Activated T-cell treated with anti-CD3 and anti-CD28 coated beads for 4 hours (primary cell): ENCODE measurements at regions not wholly inside any gene's neighbourhood (a gene's known extent, or its start where the extent isn't known, plus 50 kb on each side); places are given as distances from the start of the nearest gene placed in this dataset.
"Not testable (repeated sequence)": the region's sequence is repeated elsewhere in the genome, so short reads cannot be mapped to it uniquely, and the experiment has no call there.

Source experiments
- DNase-seq: peaks from one replicate; pipeline ENCODE4 v3.0.0-alpha.2; 2020

DNA sequence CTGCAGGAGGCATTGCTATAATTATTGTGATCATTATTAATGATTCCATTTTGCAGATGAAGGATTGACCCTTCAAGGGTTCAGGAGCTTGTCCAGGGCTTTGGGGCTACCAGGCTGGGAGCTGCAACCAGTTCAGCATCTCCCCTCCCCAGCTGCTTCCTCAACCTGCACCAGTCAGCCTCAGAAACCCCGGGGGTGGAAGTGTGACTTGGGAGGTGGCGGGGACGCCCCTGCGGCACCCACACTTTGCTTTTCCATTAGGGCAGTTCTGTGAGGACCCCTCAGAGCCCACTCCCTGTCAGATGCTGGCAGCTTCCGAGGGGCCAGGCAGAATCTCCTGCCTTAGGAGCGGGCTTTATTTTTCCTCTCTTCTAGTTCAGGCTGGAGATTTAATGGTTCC, 85.6 kb downstream of the OLFM1 start:
- no peak for DNase-seq

DNA sequence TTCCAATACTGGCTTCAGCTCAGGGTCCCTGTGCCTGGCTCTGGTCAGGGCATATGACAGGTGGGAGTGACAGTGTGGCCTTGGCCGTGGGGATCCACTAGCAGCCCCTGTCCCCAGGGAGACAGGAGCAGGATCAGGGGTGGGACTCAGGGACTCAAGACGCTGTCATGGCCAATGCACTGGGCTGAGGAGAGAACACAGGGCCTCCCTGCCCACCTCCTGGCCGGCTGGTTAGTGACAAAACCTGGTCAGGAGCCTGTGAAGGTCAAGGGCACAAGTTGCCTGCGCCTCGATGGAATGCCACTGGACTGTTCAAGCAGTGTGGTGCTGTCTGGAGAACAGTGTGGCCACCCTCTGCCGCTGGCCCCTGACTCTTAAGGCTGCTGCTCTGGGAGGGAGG, 86.8 kb downstream of the OLFM1 start:
- no peak for DNase-seq

DNA sequence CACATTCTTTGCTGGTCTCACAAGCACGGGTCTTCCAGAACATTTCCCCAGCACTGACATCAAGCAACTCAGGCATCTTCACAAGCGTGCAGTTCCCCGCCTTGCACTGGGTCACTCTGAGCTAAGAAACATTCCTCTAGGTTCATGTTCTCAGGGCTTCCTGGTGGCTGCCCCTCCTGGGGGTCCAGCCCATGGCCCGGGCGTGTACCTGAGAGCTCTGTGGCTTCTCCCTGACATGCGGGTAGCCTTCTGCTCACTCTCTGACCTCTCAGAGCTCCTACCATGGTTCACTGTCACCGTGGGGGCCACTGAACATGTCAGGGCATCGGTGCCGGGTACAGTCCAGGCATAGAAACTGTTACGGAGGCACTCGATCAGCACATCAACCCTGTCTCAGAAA, 87.5 kb downstream of the OLFM1 start:
- DNase-seq: no peak

DNA sequence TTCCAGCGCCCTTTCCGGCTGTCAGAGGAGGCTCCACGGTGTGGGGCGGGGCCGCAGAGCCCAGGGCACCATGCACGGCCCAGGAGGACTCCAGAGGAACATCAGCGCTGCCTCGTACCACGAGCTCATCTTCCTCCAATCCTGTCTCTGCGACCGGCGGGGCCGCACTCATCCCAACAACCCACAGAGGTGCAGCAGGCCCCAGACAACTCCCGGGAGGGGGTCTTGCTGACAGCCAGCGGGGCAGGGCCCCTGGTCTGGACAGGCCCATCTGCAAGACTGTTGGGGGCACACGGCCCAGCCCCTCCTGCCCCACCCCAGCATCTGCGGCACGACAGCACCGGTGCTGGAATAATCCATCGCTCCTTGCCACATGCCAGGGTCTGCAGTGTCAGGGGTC, 88.8 kb downstream of the OLFM1 start:
- DNase-seq: no peak

DNA sequence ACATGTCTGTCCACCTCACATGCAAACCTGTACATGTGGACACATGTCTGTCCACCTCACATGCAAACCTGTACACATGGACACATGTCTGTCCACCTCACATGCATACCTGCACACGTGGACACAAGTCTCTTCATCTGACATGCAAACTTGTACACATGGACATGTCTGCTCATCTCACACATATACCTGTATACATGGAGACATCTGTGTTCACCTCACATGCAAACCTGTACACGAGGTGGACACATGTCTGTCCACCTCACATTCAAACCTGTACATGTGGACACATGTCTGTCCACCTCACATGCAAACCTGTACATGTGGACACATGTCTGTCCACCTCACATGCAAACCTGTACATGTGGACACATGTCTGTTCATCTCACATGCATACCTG, 90.1 kb downstream of the OLFM1 start:
- not testable (repeated sequence) for DNase-seq

DNA sequence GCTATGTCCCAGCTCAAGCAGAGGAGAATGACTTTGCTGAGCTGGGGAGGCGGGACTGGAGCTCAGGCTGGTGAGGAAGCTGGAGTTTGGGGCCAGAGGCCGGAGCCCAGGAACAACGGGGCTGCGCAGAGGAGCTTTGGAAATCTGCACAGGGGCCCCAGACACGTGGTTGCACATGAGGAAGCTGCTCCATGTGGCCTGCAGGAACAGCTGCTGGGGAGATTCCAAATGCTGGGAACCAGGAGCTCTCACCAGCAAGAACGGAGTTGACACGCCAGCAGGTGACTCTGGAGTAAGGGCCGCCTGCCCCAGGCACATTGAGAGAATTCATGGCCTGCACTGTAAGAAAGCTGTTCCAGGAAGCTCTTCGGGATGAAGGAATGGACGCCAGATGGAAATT, 91.0 kb downstream of the OLFM1 start:
- no peak for DNase-seq

DNA sequence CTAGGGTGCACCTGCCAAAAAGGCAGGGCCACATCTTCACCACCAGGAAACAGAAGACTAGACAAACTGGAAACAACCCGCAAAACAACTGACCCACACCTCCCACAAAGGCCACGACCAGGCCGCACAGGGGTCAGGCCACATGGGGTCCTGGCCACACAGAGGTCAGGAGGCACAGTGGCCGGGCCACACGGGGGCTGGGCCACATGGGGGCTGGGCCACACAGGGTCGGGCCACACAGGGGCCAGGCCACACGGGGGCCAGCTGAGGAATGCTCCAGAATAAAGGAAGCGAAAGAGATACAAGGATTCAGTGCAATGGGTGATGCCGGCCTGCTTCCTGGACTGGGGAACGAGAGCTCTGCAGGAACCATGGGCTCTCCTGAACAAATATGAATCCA, 91.6 kb downstream of the OLFM1 start:
- no peak for DNase-seq

DNA sequence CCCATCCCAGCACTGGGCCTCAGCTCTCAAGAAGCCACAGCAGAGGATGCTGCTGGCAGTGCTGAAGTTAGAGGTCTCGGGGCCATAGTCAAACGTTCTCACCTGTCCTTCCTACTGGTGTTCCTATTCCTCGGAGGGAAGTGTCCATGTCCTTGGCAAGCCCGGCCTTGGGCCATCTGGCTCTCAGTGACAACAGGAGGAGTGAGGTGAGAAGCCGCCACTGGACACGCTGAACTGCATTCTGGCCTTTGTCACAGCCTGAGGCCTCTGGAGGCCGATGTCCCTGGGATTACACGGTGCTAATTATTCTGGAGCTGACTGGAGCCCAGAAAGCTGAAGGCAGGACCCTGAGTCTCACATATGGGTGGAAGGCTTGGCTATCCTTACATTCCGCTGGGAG, 92.5 kb downstream of the OLFM1 start:
- no peak for DNase-seq

DNA sequence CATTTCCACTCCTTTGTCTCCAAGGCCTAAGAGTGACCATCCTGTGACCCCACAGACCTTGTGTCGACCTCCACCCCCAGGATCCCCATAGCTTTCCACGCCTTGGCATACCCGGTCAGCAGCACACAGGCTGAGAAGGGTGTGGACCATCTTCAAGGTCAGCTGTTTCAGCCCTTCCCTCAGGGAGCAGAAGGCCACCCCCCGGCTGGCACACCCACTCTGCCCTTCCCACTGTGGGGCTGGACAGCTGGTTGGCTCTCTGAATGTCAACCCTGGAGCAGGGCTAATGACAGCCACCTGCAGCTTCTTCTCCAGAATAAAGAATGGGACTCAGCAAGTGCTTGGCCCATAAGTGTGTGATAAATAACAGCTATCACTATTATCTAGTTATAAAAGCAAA, 93.1 kb downstream of the OLFM1 start:
- DNase-seq: no peak

DNA sequence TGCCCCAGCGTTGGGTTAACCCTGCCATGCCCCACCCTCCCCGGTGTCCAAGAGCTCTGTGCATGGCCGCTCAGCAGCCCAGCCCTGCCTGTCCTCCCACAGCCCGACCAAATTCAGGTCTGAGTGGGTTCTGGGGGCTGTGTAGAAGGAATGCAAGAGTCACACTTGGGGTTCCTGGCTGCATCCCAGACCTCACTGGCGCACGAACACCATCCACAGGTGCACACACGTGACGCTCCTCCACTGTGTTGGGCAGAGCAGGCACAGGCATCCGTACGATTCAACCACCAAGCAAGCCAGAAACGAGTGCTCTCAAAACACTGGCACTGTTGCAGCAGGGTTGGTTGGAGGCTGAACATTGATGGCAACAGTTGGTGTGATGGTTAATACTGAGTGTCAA, 93.9 kb downstream of the OLFM1 start:
- no peak for DNase-seq

DNA sequence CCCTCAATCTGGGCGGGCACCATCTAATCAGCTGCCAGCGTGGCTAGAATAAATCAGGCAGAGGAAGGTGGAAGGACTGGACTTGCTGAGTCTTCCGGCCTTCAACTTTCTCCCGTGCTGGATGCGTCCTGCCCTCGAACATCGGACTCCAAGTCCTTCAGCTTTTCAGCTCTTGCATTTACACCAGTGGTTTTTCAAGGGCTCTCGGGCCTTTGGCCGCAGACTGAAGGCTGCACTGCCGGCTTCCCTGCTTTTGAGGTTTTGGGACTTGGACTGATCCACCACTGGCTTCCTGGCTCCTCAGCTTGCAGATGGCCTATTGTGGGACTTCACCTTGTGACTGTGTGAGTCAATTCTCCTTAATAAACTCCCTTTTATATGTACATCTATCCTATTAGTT, 94.4 kb downstream of the OLFM1 start:
- DNase-seq: not testable (repeated sequence)

DNA sequence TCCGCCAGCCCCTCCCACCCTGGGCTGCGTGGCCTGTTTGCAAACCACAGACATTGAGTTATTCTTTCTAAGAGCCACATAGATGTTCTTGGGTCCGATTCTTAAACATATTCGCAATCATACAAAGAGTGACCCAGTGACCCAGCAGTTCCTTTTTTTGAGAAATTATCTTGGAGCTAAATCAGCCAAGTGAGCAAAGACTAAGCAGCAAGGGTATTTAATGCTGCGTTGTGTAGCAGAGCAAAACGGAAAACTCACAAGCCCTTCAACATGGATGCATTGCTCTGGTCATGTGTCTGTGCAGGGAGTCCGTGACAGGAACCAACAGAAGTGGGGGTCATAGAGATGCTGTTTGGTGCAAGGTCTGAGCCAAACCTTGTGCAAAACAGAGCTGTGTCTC, 95.6 kb downstream of the OLFM1 start:
- DNase-seq: no peak

DNA sequence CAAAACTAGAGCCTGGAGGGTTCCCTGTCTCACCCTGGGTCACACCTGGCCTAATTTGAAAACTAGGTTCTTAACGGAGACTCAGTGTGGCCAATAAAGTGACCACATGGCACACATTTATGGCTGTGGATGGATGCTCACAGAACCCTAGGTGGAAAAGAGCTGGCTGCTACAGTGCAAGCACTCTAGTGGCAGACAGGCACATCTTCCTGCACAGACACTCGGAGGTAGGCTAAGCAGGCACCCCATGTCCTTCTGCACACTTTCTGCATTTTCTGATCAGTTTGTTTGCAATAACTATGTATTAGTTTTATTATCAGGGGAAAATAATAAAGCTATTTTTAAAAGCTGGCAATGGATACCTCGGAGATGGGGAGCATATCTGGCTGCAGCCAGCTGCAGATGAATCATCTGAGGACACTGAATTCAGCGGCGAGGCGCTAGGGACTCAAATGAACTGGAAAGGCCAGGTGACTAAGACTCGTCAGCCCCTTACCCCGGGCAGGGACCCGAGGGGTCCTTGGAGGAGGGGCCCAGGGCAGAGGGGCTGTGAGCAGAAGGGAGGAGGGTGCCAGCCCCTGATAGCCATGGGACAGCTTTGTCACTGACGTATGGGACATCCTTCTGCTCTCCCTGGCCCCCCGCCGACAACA, 96.2 kb downstream of the OLFM1 start:
- no peak for DNase-seq

DNA sequence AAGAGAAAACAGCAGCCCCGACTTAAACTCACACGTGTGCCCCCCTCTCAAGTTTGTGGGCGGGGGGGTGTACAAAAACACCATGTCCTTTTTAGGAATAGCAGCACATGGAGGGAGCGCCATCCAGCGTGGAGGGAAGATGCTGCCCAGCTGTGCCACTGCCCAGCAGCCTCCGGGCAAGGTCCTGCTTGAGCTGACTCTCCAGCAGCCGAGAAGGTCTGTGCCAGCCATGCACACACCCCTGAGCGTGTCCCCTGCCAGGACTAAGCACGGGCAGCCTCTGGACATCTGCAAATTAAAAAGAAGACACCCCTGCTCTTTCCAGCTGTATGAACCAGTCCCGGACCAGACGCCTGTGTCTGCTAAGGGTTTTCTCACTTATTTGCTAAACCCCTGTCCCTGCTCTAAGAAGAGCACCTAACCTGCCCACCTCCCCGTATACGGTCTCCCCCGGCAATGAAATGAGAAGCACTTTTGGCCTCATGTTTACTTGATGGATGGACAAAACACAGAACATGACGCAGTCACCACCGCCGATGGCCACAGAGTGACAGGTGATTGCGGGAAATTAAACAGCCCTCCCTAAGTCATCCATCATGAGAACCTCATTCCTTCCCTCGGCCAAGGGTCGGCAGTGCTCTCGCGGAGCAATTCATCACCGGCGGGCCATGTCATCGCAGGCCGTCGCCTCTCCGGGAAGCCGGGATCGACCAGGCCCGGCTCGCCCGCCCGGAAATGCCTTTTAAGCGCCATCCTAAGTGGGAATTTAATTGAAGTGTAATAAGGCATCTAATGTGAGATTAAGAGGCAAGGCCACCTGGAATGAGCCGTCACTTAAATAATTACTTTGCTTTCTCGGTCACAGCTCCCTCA, 96.9 kb downstream of the OLFM1 start:
- DNase-seq: no peak

DNA sequence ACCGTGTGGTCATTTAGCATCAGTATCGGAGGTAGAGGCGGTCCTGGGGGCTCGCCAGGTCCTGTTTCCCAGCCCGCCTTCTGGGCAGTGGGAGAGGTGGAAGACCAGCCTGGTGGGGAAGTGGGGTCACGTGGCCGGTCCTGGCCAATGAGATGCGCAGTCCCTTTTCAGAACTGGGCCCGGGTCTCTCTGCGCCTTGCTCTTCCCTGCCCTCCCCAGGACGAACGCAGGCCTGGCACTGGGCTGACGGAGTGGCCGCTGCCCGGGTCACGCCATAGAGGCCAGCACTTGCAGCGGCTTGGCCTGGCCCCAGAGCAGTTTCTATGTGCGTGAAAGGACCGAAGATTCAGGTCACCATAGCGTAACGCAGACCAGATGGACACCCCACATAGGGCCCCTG, 97.6 kb downstream of the OLFM1 start:
- DNase-seq: no peak

DNA sequence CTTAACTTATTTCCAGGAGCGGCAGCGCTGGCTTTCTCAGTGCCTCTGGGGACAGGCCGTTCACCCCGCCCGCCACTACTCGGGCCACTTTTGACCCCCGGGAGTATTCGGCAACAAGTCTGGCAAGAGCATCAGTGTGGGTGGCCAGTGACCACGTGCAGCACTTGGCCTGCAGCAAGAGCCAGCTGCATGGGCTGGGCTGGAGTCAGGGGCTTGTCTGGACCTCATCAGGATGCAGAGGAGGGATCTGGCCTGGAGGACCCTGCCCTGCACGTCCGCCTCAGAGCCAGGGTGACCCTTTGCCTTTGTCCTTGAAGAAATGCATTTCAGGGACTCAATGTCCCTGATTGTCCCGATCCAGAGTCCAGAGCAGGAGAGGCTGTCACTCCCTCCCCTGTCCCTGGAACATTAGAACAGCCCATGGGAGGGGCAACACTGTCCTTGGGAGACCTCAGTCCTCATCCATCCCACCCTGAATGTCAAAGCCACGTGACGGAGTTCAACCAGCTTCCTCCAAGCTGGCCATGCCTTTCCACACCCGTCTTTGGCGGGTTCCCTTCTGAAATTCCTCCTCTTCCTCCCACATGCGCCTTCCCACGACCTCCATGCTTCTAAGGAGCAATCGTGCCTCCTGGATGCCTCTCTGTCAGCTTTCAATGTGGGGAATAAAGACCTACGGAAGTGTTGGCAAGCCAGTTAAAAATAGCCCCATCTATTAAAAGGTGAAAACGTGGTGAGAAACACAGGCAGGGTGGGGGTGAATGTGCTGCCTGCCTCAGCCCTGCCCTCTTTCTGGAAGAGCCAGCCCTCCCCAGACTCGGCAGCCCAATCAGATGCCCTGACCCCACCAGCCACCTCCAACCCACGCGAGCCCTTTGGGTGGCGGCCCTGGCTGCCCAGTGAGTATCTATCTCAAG, 99.0 kb downstream of the OLFM1 start:
- no peak for DNase-seq

DNA sequence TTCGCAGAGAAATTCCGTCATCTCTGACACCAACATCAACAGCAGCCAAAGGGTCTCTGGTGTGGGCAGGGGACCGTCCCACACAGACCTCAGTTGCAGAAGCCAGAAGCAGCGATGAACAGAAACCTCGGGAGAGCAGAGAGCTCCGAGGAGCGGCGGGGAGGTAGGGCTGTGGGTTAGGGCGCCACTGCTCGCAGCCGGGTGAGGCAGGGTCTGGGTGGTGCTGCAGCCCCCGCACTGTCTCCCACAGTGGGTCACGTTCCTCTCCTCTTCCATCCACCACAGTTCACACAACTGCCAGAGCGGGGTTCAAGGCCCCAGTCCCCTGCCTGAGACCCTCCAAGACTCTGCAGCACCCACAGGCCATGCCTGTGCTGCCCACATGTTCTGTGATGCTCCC, 99.9 kb downstream of the OLFM1 start:
- no peak for DNase-seq

DNA sequence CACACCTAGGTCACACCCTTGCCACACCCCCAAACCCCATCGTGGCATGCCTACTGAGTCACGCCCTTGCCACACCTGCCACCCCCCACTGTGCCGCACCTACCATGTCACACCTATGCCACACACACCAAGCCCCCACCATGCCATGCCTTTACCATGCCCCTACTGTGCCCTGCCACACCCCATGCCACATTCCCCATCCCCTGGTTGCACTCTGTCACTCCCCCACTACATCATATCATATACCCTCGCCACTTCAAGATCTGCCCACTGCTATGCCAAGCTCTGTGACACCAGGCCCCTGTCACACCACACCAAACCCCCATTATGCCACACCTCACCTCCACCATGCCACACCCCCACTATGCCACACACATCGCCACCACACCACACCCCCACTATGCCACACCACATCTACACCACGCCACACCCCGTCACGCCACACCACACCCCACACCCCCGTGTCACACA, 101.2 kb downstream of the OLFM1 start:
- DNase-seq: no peak

DNA sequence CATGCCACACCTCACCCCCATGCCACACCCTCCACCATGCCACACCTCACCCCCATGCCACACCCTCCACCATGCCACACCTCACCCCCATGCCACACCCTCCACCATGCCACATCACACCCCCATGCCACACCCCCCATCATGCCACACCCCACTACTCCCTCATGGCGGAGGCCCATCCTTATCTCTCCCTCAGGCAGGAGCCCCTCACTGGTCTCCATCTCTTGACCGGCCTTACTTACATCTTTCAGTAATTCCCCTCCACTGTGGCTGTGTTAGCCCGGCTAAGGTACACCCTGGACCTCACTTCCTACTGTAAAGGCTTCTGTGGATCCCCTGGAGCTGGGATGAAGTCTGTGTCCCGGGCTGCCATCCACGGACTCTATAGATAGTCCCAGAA, 102.0 kb downstream of the OLFM1 start:
- no peak for DNase-seq

DNA sequence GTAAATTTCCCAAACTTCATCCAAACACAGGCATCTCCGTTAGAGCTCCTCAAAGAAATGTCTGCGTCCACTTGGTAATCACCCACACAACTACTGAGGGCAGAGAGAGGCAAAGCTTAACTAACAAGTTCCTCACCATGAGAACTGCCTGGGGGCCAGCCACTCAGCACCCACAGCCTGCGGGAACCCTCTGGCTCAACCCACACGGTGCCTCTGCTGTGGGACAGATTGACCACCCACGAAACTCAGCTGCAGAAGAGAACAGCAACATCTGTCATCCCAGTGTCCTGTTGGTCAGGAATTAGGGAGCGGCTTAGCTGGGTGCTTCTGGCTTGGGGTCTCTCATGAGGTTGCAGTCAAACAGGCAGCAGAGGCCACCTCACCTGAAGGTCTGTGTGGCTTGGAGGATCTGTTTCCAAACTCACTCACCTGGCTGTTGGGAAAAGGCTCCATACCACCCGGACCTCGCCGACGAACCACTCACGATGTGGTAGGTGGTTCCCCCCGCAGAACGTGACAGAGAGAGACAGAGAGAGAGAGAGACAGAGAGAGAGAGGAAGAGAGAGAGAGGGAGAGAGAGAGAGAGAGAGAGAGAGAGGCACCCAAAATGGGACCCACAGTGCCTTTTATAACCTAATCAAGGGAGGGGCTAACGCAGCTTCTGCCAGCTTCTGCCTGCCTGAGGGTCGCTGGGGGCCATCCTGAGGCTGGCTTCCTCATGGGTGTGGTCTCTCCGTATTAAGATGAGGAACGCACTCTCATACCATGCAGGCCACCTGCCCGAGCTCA, 103.5 kb downstream of the OLFM1 start:
- no peak for DNase-seq

DNA sequence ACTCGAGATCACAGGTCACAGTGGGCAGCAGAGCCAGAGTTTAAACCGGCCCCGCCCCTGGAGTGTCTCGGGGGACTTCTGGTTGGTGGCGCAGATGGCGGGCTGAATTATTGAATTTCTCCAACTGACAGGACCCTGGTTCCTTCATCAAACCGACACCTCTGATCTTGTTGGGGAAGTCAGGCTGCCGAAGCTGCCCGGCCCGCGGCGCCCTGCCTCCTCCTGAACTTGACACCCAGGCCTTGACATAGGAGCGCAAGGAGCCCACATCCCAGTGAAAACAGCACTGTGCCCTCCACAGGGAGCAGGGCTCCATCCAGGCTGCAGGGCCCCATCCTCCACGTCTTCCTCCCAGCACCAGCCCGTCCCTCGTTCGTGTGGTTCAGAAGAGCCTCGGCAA, 105.2 kb downstream of the OLFM1 start:
- no peak for DNase-seq

DNA sequence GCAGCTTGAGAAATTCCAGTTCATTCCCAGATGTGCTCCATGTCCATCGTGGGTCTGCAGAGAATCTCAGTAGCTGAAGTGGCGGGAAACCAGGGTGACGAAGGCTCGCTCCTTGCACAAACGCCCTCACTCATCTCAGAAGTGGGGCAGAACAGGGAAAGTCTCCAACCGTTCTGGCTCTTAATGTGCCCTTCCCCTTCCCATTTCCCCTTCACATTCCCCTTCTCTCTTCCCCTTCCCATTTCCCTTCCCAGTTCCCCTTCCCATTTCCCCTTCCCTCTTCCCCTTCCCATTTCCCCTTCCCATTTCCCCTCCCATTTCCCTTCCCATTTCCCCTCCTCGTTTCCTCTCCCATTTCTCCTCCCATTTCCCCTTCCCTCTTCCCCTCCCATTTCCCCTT, 108.5 kb downstream of the OLFM1 start:
- not testable (repeated sequence) for DNase-seq

DNA sequence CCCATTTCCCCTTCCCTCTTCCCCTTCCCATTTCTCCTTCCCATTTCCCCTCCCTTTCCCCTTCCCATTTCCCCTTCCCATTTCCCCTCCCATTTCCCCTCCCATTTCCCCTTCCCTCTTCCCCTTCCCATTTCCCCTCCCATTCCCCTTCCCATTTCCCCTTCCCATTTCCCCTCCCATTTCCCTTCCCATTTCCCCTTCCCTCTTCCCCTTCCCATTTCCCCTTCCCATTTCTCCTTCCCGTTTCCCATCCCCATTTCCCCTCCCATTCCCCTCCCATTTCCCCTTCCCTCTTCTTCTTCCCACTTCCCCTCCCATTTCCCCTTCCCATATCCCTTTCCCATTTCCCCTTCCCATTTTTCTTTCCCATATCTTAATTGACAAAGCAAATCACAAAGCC, 109.0 kb downstream of the OLFM1 start:
- no peak for DNase-seq
